Pons (tissue), 1 donor: ENCODE measurements at regions not wholly inside any gene's neighbourhood (a gene's known extent, or its start where the extent isn't known, plus 50 kb on each side); places are given as distances from the start of the nearest gene placed in this dataset.
A peak's percentile ranks its signal among the peaks of the same experiment; 100 is the strongest.
"Not testable (repeated sequence)": the region's sequence is repeated elsewhere in the genome, so short reads cannot be mapped to it uniquely, and the experiment has no call there.

Experiments
- DNase-seq: peaks from one replicate; pipeline ENCODE4 v3.0.0-alpha.2; 2016; ENCODE audit warnings: low spot score

DNA sequence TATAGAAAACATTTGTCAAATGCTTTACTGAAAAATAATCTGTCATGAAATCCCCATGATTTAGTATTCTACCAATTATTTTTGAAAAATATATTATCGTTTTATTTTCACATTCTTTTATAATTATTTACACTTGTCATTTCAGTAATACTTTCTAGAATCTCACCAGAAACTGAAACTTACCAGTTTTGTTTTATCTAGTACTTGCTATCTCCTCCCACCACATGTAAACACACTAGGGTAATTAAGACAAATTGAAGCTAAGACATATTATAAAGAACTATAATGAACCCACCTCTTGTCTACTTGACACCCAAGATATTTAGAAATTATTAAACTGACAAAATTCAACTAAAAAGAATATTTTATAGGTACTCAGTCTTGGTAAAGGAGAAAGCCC is 51.5 kb upstream of the GRM3 start:
- no peak for DNase-seq

DNA sequence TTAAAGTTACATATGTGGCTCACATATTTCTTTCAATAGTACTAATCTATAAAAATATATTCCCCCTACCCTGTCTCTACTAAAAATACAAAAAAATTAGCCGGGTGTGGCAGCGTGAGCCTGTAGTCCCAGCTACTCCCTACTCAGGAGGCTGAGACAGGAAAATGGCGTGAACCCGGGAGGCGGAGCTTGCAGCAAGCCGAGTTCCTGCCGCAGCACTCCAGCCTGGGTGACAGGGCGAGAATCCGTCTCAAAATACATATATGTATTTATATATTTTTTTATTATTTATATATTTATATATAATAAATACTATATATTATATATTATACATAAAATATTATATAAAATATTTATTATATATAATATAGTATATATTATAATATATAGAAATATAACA is 69.7 kb upstream of the GRM3 start:
- DNase-seq = no peak

DNA sequence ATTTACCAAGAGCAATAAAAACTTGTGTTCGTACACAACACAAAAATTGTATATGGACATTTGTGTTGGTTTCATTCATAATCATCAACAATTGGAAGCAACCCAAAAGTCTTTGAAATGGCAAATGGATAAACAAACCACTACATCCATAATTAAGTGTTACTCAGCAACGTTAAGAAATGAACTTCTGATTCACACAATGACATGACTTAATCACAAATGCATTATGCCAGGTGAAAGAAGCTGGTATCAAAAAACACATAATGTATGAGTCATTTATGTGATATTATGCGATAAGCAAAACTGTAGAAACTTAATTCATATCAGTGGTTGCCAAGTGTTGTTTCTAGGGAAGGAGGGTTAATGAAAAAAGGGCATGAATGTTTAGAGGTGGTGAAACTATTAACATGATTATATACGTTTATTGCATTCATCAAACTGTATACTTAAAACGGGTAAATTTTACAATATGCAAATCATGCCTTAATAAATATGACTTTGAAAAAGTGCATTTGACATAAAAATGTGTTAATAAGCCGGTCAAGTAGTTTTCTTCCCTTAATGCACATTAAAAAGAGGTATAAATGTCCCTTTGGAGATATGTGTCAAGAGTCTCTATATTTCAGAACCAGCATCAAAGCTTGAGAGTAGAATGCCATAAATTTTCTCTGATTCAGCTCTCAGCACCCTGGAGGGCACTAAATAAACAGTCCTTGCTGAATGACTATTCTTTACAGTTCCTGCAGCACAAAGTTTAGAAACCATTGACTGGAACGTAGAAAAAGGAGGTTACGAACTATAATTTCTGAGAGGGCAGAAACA is 84.8 kb upstream of the GRM3 start:
- DNase-seq = no peak

DNA sequence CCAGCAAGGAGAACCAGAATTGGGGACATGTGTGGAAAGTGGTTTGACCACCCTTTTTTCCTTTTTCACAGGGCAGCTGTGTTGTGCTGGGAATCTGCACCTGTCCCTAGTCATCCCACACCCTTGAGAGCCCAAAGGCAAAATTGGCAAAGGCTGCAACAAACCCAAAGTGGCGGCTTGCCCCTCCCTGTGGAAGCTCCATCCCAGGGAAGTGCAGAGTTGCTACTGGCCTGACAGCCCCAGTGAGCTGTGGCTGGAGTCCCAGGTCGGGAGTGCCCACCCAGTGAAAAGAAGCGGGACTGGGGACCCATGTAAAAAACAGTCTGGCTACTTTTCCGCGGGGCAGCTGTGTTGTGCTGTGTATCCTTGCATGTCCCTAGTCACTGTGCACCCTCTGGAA is 109.1 kb upstream of the GRM3 start:
- DNase-seq = no peak

DNA sequence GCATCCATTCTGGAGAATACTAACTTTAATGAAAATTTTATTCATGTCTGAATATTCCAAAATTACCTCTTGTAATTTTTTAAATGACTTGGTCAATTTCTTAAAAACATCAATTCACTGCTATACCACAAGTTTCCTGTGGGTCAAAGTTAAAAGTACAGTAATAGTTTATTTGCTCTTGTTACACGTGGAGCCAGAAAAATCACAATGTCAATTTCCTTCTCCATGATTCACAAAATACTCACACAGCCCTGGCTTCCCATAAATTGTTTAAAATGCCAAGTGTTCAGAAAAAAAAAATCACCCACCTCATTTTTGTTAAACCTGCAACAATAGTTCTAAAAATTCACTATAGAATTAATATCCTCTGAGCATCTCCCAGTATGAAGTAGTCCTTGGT is 139.5 kb upstream of the GRM3 start:
- no peak for DNase-seq

DNA sequence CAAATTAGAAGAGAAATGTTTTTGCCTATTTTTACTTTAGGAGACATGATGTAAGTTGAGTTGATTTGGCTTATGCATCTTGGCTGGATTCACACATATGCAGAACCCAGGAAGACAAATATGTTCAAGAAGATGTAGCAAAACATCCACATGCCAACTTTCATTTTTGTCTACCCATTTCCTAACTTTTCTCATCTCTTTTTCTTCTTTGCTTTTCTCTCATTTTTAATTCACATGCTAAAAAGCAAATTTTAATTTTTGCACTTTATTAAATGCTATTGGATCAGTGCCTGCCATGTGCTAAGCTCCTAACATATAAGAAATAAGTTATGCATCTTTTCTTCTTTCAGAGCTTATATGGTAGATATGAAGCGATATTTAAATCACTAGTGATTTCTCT is 143.7 kb upstream of the GRM3 start:
- no peak for DNase-seq

DNA sequence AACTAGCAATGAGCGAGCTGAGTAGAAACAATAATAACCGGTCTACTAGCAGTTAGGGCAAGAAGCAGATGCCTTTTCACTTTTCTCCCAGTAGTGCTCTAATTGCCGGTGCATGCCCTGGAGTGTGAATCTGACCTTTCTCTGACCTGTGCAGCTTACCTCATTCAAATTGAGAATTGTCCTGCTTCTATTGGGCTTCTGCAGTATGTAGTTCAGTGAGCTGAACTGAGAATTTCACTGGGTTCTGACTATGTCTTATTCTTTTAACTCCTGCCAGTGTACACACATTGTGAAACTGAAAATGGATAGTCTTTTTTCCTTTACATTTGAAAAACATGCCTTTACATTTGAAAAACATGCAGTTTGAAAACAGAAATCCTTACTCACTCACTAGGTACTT is 157.9 kb upstream of the GRM3 start:
- DNase-seq = no peak

DNA sequence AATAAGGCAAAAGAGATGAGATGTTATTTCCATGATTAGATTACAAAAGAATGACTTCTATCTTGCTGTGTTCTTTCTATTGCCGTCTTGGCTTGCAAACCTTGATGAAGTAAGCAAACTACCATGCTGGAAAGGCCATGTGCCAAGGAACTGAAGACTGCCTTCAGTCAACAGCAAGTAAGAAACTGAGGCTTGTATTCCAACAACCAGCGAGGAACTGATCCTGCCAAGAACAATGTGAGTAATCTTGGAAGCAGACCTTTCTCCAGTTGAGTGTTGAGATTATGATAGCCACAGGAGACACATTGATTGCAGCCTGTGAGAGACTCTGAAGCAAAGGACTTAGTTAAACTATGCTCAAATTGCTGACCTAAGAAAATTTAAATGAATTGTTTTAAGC is 164.6 kb upstream of the GRM3 start:
- DNase-seq = no peak

DNA sequence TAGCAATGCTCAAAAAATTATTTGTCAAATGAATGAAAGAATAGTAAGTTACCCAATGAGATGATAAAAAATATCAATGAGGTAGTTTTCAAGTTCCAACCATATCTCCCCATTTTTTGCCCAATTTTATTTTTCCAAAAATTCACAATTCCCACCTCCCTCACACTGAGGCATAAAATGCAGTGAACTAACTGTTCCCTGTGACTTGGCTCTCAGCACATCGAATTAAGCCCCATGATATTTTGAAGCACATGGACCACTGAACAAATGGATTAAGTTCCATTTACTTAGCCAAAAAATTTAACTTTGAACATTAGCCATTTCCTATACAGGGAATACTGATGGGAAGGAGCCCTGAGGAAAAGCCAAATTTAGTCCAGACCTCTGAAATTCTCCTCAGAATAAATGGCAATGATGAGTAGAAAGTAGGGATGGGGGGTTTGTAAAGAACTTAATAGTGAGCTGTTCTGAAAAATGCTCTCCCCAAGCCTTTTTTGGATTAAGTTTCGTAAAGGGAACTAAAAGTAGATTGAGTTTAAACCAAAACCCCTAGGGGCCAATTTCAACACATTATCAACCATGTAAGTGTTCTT is 166.3 kb upstream of the GRM3 start:
- no peak for DNase-seq

DNA sequence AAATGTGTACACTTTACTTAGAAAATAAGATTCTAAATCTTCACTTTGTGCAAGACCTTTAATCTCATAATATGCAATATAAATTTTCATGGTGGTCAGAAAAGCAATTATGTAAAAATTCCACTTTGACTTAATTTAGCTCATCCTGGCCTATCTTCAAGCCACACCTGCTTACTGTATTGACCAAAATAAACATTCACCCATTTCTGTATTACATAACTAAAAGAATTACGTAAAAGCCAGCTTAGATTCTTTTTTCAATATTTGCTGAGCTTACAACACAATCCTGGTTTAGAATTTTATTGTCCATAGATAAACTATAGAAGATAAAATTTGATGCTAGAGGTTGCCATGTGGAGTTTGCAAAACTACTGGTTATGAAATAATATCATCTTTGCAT is 172.9 kb upstream of the GRM3 start:
- DNase-seq = no peak

DNA sequence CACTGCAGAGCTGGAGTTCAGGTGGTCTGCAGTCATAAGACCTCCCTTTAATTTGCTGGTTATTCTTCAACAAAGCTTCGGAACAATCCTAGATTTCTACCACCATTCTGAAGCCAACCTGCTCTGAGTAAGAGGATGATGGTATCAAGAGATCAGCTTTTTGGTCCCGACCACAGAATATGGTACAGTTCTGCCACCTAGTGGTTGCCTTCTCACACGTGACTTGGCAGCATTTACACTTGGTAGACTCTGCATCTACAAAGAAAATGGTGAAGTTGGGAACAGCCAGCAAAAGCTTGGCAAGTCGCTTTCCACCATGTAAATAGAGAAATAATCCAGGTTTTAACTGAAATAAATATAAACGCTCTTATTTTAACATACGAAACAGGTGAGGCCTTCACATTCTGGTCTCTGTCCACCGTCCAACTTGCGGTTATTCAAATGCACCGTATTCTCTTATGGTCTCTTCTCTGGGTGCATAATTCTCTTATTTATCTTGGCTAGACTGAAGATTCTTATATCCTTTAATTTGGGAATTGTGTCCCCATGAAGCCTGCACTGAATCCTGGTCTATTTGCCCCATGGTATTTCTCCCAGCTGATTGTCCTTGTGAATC is 173.9 kb upstream of the GRM3 start:
- peak; percentile 90 for DNase-seq

DNA sequence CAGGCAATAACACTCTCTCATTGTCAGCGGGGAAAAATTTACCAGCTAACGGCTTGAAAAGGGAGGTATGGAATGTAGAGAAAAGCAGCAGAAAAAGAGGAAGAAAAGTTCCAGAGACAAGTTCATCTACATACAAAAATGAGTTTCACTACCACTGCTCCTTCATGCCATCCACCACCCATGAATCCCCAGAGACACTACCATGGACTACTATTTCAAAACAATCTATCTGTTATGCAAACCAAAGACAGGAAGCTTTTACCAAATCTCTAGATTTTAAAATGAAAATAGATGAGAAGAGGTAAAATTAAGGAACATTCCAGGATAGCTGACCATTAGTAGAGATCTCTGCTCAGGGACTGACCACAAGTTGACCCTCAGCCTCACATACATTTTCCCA is 189.0 kb upstream of the GRM3 start:
- DNase-seq = no peak

DNA sequence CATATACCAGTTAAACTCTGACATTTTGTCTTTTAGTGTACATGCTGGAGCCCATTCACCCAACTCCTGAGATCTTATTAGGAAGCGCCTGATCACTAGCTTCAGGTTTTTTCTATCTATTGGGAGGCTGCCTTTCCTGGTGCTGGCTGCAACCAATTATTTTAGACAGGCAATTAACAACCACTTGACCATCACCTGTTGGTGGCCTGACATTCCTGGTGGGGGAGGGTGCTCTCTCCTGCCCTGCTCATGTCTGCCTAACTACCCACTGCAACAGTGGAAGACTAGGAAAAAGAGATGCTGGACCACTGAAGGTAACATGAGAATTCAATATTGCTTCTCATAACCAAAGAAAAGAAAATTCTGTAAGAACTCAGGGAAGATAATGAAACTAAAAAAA is 190.3 kb upstream of the GRM3 start:
- DNase-seq = no peak

DNA sequence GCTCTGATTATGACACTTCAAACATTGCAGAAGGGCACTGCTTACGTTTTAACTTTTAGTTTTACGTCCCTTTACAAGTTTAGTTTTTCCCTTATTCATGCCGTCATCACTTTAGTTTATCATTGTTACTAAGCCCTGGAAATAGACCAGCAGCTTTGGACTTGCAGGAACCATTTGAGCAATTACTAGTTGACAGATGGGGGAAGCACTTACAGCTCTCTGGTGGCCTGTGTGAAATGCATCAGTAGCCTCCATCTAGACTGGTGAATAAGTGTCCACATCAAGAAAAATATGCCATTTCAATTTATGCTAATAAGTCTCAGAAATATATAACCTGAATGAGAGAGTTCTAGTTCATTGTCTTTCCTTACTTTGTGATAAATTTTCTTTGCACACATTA is 194.9 kb upstream of the GRM3 start:
- no peak for DNase-seq

DNA sequence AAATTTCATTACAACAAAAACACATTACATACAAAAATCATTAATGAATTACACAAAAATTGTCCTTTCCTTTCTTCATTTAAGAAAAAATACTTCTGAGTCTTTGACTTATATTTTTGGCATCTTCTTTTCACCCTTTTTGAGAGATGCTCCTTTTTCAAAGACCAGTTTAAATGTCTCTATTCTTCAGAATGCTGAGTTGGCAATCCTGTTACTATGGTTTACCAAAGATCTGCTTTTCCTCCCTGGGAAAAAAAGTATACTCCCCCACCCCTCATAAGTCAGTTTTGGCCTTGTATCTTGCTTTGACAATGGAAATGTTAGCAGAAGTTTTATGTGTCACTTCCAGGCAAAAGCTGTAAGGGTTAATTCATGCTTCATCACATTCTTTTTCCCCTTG is 198.4 kb upstream of the GRM3 start:
- no peak for DNase-seq

DNA sequence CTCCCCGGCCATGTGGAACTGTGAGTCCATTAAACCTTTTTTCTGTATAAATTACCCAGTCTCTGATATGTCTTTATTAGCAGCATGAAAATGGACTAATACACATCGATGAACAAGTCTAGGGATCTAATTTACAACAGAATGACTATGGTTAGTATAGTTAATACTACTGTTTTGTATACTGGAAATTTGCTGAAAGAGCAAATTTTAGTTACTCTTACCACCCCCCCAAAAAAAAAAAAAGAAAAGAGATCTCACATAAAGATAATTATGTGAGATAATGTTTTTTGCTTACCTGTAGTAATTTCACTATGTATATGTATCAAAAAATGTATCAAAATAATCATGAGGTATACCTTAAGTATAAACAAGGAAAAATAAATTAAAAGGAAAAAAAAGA is 199.5 kb upstream of the GRM3 start:
- no peak for DNase-seq

DNA sequence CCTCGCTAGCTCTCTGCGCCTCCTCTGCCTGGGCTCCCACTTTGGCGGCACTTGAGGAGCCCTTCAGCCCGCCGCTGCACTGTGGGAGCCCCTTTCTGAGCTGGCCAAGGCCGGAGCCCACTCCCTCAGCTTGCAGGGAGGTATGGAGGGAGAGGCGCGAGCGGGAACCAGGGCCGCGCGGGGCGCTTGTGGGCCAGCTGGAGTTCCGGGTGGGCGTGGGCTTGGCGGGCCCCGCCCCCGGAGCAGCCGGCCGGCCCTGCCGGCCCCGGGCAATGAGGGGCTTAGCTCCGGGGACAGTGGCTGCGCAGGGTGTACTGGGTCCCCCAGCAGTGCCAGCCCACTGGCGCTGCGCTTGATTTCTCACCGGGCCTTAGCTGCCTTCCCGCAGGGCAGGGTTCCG is 203.3 kb upstream of the GRM3 start:
- not testable (repeated sequence) for DNase-seq

DNA sequence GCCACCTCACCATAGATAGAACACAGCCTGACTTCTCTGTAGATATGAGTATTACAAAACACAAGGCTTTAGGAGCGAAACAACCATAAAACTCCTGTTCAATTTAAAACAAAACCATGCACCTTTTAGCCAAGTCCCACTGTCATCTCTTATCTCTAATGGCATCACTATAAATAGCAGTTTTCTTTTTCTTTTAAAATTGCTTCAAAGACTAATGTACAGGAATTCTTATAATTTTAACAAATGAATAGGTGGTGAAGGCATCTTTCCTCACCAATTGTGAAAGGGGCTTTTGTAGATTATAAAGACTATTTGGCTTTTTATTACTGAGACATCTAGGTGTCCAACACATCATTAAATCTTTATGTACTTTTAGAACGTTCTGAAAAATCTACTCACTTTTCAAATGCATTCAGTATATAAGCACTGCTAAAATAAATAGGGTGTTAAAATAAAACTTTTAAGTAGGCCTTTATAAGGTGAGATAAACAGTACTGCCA is 205.7 kb upstream of the GRM3 start:
- DNase-seq = no peak

DNA sequence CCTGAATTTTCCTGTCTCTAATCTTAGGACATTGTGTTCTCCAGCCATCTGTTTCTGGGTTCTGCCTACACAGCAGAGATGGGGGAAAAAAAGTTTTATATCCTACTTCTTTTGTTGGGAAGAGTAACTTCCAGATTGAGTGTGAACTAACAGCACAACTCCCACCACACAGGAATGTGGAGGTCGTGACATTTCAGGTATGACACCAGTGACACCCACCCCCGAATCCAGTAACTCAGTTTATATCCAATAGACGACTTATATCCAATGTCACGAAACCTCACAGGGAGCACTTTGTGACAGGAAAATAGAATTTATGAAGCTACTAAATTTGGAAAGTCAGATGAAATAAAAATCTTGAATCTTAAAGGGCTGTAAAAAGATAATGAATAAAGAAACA is 211.9 kb upstream of the GRM3 start:
- no peak for DNase-seq

DNA sequence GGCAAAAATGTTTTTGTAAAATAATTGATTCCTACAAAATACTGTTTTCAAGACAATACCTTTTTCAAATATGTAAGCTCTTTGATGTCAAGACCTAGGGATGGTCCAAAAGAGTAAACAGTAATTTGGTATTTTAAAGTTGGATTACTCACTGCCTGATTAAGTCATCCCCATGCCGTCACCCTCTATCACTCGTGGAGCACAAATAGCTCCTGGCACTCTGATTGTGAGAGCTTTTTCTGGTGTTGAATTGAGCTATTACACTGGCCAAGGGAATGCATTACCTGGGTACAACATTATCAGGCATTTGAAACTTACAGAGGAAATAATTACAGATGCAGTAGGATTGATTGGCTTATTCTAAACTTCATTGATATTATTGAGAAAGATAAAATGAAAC is 231.9 kb upstream of the GRM3 start:
- DNase-seq = no peak

DNA sequence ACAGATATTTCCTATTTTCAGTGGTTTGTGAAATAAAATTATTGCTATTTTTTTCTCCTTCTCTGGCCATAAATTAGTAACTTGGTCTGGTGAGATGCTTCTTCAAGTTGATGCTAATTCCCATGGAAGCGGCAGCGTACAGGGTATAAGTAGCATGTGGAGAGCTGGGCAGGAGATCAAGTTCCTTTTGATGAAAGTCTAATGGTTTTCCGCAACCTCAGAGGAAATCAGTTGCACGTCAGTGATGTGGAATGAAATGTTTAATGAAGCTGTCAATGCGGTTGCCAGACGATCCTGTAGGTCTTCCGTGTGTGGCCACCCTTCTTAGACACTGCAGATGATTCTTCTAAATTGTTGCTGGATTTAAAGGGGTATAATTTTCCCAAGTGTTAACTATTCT is 236.4 kb upstream of the GRM3 start:
- no peak for DNase-seq

DNA sequence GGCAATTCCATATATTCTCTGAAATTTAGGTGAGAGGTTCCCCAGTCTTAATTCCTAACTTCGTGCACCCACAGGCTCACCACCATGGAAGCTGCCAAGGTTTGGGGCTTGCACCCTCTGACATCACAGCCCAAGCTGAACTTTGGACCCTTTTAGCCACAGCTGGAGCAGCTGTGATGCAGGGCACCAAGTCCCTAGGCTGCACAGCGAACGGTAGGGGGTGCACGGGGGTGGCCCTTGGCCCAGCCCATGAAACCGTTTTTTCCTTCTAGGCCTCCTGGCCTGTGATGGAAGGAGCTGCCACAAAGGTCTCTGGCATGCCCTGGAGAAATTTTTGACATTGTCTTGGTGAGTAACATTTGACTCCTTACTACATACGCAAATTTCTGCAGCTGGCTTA is 251.9 kb upstream of the GRM3 start:
- no peak for DNase-seq

DNA sequence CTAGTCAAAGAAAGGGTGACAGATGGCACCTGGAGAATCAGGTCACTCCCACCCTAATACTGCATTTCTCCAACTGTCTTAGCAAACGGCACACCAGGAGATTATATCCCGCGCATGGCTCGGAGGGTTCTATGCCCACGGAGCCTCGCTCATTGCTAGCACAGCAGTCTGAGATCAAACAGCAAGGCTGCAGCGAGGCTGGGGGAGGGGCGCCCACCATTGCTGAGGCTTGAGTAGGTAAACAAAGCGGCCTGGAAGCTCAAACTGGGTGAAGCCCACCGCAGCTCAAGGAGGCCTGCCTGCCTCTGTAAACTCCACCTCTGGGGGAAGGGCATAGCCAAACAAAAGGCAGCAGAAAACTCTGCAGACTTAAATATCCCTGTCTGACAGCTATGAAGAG is 268.1 kb upstream of the GRM3 start:
- not testable (repeated sequence) for DNase-seq

DNA sequence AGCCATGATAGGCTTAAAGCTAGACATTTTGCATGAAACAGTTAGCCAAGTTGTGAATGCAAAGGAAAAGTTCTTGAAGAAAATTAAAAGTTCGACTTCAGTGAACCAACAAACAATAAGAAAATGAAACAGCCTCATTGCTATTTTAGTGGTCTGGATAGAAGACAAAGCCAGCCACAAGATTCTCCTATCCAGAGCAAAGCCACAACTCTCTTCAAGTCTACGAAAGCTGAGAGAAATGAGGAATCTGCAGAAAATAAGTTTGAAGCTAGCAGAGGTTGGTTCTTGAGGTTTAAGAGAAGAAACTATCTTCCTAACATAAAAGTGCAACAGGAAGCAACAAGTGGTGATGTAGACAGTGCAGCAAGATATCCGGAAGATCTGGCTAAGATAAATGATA is 271.4 kb upstream of the GRM3 start:
- DNase-seq = no peak
